ENCODE measurements at regions not wholly inside any gene's neighbourhood (a gene's known extent, or its start where the extent isn't known, plus 50 kb on each side); places are given as distances from the start of the nearest gene placed in this dataset.

GRCh38 chr5:135190416-135191083 is 156.5 kb upstream of the PITX1 start:
- TF ChIP-seq FOS (IDR thresholded peaks at IDR 0.05; ENCODE audit: borderline replicate concordance, insufficient read depth, low read length) (no peak), POLR2AphosphoS5 (IDR thresholded peaks at IDR 0.05; ENCODE audit: insufficient read depth, low read depth, low read length) (no peak), EZH2 (IDR thresholded peaks at IDR 0.05; ENCODE audit: borderline replicate concordance, low read depth, low read length, severe bottlenecking) (no peak), CTCF (IDR thresholded peaks at IDR 0.05; ENCODE audit: extremely low read depth in 1 of 2, insufficient read depth in 1 of 2, low read depth in 1 of 2, low read length in 2 of 2) (no peak), POLR2A (IDR thresholded peaks at IDR 0.05; ENCODE audit: low read depth, low read length) (no peak), GATA2 (IDR thresholded peaks at IDR 0.05; ENCODE audit: insufficient read depth, insufficient read length, low read depth, low read length) (no peak), MAX (IDR thresholded peaks at IDR 0.05; ENCODE audit: insufficient read depth, insufficient read length) (no peak)
